GM19351 (cell line): ENCODE measurements at regions not wholly inside any gene's neighbourhood (a gene's known extent, or its start where the extent isn't known, plus 50 kb on each side); places are given as distances from the start of the nearest gene placed in this dataset.

Experiments used
- ATAC-seq: cut with Tn5 transposase; IDR thresholded peaks from one replicate; pipeline ENCODE4 v1.9.1; 2021; ENCODE audit warnings: mild to moderate bottlenecking, moderate library complexity; ENCODE audit not compliant: unreplicated experiment

DNA sequence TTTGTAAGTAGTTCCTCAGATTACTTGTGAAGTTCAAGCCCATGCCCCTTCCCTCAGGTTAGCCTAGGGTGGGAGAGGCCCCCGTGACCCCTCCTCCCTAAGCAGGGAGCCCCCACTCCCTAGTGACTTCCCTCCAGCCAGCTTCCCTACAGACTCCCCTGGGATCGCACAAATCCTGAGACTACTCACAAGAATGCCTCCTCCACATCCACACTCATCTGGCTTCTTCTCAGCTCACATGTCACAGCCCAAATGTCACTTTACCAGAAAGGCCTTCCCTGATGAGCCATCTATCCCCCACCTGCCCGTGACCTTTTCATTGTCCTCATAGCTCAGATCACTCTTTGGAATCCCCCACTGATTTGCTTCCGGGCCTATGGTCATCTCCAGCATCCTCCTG is 96.7 kb upstream of the ARAP3 start:
- no peak for ATAC-seq

DNA sequence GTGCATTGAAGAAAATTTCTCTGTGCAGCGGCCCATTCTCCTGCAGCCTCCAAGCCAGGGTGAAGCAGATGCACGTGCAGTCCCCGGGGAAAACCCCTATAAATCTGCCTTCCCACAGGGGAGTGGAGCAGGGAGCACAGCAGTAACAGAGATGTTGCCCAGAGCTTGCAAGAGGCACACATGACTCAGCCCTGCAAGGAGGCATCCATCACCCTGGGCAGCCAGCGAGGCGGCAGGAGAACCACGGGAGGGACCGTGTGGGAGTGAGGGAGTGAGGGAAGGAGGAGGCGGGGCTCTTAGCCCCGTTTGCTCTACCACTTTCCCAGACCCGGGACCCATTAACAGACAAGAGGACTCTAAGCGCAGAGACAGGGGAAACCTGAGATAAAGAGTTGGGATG is 96.2 kb upstream of the ARAP3 start:
- ATAC-seq: no peak

DNA sequence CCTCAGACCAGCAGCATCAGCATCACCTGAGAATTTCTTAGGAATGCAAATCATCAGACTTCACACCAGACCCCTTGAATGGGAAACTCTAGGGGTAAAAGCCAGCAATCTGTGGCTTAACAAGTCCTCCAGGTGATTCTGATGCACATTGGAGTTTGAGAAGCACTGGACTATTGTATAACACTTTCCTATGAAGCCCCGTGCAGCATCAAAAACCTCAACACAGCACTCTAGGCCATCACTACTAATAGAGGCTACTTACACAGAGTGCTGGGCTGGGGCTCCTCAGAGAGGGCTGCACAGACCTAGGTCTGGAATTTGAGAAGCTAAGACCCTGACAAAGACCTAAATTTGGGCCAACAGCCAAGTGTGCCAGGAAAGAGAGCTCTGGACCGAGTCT is 95.7 kb upstream of the ARAP3 start:
- ATAC-seq: no peak

DNA sequence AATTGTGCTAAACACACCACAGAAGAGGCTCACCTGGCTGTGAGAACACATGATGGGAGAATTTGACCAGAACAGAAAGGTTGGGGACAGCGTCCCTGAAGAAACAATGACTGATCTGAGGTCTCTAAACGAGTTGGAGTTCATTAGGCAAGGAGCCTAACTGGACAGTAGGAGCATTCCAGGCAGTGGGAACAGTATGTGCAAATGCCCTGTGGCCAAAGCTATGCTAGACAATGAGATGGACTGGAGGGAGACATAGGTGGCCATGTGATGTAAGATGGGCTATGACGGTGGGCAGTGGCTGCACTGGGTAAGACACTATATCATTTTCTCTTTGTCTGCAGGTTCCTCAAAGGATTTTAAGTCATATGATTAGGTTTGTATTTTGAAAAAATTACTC is 95.1 kb upstream of the ARAP3 start:
- ATAC-seq: no peak

DNA sequence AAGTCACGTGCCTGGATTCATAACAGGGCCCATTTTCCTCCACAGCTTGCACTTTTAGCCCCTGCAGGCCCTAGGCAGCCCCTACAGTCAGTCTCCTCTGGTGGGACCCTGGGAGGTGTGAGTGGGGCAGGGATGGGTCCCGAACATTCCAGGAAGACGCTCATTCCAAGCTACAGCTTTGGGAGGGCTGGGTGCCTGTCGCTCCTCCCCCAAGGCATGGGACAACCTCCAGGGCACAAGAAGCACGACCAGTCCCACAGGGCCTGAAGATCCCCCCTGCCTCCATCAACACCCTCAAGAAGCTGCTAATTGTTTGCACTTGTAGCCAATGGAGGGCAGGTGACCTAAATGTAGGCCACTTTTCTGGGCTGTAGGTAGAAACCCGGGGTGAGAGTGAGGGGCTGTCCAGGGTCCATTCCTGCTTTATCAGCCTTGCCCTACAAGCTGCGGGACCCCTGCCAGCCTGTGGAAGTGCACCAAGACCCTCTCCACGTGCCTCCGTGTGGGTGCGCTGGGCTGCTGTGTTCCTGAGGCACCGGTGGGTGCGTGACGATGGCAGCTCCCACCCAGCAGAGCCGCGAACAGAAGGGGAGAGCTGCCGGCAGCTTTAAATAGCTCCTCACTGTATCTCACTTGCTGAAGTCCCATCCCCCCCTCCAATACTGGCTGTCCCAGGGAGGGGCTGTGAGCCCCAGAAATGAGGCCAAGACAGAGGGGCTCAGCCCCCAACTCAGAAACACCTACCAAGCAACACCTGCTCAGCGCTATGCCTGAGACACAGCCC is 91.9 kb upstream of the ARAP3 start:
- ATAC-seq: no peak

DNA sequence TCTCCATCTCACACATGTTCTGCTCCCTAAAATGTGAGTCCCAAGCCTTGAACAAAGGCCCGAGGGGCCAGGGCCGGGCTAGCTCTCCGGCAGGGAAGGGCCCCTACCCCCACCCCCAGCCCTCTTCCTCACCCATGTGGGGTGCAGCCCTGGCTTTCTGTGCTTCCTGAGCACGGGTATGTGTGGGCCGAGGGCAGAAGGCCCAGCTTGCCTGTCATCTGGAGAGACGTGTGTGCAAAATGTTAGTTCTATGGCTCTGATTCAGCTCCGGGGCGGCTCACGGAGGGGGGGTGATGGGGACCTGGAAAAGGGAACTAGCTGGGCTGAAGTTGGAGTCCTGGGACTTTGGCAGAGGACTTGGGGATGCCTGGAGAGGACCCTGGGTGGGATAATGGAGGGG is 90.3 kb upstream of the ARAP3 start:
- ATAC-seq: no peak

DNA sequence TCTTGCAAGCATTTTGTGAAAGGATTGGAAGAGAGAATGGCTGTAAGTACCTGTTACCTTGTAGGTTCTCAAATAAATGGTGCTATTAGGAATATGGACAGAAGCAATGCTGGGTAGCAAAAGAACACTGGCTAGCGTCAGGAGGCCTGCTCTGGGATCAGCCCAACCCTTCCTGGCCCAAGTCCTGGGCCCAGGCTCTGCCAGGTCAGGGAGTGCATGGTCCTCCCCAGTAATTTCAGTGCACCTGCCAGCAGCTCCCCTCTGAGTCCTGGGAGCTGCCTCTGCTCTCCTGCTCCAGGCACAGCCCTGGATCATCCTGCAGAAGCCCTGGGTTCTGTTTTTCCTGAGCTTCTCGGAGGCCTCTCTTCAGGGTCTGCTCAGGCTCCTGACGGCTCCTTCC is 89.5 kb upstream of the ARAP3 start:
- no peak for ATAC-seq

DNA sequence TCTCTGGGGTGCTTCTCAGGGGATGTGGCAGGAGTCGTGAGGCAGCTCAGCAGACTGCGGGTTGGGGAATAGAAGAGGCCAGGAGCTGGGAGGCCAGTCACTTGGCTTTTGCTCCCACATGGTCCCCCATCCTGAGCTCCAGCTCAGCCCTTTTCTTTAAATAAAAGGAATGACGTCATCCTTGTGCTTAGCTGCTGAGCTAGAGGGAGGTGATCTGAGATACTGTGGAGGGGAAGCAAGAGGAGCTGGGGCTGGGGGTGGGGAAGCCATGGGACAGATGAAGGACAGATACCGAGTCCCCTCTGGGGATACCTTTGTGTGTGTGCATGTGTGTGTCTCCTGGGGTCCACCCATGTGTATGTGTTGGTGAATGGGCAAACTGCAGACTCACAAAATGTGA is 89.0 kb upstream of the ARAP3 start:
- no peak for ATAC-seq

DNA sequence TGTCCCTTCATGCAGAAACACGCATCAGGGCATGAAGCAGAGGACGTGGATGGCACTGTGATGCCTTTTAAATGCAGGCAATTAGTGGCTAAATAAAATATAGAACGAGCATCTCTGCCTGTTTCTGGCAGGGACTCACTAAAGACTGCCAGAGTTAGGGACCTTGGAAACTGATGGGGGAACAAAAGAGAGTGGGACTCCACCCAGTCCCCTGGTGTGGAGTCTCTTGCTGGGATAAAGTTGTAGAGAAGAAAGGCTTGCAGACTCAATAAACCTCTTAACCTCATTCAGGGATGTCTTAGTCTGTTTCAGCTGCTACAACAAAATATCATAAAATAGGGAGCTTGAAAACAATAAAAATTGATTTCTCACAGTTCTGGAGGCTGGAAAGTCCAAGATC is 87.6 kb upstream of the ARAP3 start:
- ATAC-seq: no peak

DNA sequence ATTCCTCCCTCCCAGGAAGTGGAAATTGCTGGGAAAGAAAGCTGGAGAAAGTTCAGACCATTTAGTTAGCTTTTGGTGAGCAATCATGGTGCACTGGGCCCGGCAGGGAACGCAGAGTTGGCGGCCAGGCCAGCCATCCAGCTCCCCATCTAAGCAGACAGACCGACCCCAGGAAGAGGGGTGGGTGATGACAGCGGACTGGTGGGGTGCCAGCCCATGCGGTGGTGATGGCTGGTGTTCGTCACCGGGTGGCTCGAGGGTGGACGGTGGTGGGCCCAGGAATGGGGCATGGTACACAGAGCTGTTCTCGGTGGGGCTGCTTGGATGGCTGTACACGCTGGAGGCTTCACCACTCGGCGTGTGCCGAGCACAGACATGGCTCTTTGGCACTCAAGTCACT is 85.6 kb upstream of the ARAP3 start:
- ATAC-seq: no peak

DNA sequence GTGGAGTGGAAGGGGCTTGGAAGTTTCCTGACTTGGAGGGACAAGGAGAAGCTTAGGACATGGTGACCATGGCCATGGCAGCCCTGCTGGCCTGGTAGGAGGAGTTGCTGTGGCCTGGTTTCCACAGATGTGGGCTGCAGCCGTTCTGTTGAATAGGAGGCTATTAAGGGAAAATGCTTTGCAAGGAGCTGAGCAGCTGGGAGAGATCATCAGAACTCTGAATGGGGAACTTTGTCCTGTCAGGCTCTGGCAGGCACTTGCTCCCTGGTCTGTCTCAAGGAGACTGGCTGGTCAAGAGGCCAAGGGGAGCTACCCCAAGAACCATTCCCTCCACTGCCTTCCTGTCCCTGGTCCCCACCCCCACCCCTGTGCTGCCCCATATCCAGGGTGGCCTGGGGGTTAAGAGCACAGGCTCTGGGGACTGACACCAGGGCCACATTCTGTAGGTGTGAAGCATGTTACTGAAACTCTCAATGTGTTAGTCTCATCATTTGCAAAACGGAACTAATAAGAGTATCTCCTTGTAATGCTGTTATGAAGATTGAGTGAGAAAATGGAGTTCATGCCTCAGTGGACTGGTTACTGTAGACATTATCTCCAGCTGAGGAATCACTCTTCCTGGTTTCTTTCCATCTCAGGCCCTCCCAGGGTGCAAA is 84.0 kb upstream of the ARAP3 start:
- no peak for ATAC-seq

DNA sequence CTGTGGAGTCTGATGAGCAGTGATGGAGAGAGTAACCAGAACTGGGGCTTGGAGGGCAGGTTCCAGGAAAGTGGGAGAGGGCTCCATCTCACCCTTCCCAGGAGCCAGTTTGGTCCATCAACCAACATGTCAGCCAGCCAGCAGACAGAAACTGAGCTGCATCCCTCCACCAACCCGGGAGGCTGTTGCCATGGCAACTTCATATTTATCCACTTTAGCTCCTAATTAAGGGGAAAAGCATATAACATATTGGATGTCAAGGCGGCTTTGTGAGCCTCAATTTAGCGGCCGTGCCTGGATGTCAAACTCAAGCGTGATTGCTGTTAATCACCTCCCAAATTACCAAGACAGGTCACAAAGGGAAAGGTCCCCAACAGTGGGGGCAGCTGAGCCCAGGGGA is 81.5 kb upstream of the ARAP3 start:
- no peak for ATAC-seq

DNA sequence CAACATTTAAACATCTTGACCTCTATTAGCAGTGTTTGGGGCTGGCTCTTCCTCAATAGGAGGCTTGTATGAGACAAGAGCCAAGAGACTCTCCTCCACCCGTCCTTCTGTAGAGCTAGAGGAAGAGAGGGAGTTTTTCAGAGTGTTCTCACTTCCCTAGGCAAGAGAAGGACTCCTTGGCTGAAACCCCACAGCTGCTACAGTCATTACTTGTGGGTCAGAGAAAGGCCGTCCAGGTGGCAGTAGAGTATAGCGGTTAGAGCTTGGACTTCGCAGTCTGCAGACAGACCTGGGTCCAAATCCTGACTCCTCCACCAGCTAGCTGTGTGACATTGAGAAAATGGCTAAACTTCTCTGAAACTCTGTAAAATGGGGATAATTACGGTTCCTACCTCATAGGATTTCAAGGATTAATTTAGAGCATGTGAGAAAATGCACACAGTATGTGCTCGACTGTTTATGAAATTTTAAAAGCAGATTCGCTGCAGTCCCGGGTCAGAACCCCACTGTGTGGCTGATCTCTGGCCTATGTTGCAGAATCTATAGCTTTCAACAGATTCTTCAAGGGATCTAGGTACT is 80.8 kb upstream of the ARAP3 start:
- peak; percentile 70 for ATAC-seq

DNA sequence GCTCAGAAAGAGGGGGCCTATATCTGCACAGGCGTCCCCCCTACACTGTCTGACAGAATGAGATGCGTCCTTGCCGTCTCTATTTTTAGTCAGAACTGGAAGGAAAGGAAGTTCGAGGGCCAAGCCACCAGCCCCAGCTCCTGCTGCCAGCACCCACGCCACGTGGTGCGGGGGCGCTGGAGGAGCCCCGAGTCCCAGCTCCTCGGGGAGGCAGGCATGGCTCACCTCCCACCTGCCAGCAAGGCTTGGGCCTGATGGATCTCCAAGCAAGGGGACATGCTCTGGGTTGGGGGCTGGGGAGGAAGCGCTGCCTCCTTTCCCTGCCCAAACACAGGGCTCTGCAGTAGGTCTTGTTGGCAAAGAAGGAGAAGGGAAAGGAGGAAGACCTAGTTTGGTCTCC is 80.3 kb upstream of the ARAP3 start:
- ATAC-seq: no peak

DNA sequence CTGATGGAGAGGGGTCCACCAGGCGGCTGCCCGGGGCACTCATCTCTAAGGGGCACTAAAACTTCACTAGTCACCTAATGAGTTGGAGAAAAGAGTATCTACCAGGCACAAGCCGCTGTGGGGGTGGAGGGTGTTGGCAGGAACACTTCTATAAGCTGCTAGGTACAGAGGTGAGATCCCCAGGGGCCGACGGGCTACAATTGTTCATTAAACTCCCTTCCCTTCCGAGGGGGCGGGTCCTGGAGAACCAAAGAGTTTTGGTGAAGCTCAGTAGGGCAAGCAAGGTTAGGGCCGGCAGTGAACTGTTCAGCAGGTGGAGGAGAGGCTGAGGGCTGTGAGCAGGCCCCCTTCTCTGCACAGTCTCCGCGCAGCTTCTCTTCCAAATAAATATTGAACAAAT is 78.7 kb upstream of the ARAP3 start:
- ATAC-seq: no peak

DNA sequence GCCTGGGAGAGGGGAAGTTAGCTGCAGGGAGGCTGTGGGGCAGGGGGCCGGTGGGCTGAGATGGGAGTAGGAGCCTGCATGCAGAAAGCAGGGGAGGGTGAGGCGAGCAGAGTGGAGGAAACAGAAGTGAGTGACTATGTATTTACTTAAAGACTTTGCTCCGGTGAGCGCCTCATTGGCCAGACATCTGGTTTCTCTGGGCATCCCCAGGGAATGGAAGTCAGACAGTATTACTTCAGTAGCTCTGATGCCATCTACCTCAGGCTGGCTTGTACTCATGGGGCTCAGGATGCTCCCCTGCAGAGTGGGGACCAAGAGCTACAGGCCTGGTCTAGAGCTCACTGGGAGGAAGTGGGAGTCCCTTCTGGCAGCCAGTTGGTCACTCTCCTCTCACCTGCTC is 78.2 kb upstream of the ARAP3 start:
- no peak for ATAC-seq

DNA sequence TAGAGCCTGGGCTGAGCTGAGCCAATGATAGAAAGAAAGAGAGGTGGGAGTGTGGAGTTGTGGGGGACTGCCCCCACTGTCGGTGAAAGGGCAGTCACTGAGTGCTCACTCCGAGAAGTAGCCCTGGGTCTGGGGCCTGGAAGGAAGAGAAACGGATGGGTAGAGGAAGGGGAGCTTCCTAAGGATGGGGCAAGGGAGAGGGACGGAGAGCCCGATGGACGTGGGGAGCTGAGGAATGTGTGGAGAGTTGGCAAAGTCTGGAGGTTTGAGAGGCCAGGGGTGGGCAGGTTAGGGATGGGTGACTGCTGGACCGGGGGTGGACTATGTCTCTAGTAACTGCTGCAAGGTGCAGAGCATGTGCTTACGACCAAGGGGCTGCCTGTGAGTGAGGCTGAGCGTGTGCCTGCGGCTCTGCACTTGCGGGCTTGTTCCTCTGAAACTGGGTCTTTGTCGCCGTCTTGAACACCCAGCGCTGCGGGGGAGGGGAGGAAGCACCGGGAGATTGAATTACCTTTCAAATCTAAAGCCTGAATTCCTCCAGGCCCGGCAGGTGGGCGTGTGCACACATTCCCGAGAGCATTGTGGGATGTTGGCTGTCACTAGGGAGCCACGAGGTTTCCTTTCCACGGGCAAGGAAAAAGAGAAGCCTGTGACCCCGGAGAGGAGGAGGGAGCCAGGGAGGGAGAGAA is 76.4 kb upstream of the ARAP3 start:
- ATAC-seq: no peak

DNA sequence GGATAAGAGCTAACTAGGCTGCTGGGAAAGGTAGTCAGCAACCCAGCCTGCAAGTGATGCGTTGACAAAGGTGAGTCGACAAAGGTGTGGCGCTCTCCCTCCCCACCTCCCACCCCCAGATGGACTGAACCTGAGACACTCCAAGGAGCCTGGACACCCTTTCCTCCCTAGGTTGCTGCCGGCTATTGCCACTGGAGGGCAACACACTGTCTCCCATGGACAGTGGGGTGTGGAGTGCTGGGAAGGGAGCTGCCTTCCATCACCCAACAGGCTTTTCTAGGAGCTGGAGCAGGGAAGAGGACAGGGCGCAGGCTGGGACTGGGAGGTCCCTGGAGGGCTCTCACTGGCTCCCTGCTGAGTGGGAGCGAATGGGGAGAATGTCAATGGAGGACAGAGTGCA is 75.4 kb upstream of the ARAP3 start:
- no peak for ATAC-seq

DNA sequence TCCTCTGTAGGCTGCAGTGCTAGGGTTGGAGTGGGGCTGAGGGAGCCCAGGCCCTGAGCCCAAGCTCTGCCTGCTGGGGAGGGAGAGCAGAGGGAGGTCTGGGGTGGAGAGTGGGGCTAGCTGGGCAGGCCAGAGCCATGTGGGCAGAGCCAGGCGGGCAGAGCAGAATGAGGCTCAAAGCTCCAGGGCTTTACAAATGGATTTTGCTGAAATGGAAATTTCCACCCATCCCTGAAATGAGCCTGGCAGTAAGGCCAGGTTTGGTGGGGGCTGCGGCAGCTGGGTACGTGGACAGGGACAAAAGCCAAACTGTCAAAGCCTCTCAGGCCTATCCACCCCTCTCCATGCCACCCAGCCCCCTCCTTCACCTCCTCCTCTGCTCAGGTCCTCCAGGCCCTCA is 74.2 kb upstream of the ARAP3 start:
- no peak for ATAC-seq

DNA sequence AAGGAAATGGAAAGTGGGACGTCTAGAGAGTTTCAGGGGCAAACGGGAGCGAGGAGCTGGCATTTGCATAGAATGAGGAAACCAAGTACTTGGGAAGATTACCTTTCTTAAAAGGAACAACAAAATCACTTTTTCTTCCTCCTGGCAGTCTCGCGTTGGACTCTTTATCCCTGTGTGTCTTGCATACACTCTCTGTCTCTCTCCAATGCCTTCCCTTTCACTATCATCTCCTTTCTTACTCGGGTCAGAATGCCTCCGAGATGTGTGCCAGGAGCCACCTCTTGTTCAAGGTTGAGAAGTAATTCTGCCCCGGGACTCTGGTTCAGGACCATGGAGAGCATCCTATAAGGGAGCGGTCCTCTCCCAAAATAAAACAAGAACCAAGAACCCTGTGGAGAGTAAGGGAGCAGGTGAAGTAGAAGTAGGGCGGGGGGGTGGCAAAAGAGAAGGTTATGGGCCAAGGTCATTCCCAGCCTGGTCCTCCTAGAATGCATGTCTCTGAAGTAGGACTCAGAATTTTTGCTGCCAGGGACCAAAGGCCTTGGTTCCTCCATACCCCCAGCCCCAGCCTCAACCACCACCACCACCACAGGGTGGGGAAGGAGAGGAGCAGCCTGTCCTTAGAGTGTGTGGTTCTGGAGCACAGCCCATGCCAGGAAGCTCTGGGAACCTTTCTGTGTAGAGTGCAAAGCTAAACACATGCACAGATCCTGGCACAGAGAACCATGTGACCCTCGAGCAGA is 72.1 kb upstream of the ARAP3 start:
- ATAC-seq: no peak
